Activated T-cell treated with anti-CD3 and anti-CD28 coated beads, Interleukin-2, amount 50 U/mL, for 4 hours (primary cell): ENCODE measurements at regions not wholly inside any gene's neighbourhood (a gene's known extent, or its start where the extent isn't known, plus 50 kb on each side); places are given as distances from the start of the nearest gene placed in this dataset.
"Not testable (repeated sequence)": the region's sequence is repeated elsewhere in the genome, so short reads cannot be mapped to it uniquely, and the experiment has no call there.

Source experiments
- ATAC-seq, 2 donors: fragments of 200-7000 bp; cut with Tn5 transposase; one replicate each; pipeline ENCODE4 v1.10.0; 2021
- DNase-seq: peaks from one replicate; pipeline ENCODE4 v3.0.0-alpha.2; 2020
- H3K27me3 Mint-ChIP-seq: one replicate; pipeline ENCODE4 v1.8.0; 2021; ENCODE audit warnings: low read depth, mixed read lengths
- H3K36me3 Mint-ChIP-seq: one replicate; pipeline ENCODE4 v1.8.0; 2022; ENCODE audit warnings: mixed read lengths; ENCODE audit not compliant: insufficient read depth
- H3K4me1 Mint-ChIP-seq: one replicate; pipeline ENCODE4 v1.8.0; 2021; ENCODE audit warnings: low read depth, mixed read lengths
- H3K4me3 Mint-ChIP-seq: one replicate; pipeline ENCODE4 v1.8.0; 2021; ENCODE audit warnings: mild to moderate bottlenecking, moderate library complexity, mixed read lengths
- H3K9me3 Mint-ChIP-seq: one replicate; pipeline ENCODE4 v1.8.0; 2021; ENCODE audit warnings: mixed read lengths

GRCh38 chr17:21817791-21818364 lies 125.6 kb downstream of the KCNJ18 start:
- Mint-ChIP-seq H3K4me1 (no peaks in the 10 kb centered on the region), H3K36me3 (no peaks in the 10 kb centered on the region), H3K9me3 (peaks cover 8% of the 10 kb centered on the region), H3K4me3 (no peak overlapping the region), H3K27me3 (no peaks in the 10 kb centered on the region)
- no peak for ATAC-seq
- DNase-seq = no peak

DNA sequence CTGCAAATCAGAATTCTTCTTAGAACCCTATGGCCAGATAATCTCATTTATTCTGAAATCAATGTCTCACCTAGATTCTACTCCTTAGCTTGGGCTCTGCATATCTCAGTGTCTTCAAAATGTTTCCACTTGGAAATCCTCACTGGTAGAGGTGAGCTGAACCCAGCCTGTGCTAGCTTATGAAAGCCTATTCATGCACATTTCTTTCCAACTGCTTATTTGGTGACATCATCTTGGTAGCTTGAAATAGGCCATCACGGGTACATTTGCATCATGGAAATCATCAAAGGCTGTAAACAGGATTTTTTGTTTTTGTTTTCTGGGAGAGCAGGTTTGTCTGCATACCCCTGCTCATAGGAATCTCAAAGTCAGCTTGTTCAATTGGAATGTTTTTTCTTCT lies 130.8 kb downstream of the KCNJ18 start:
- DNase-seq = no peak
- Mint-ChIP-seq H3K4me3 (no peak overlapping the region), H3K27me3 (no peaks in the 10 kb centered on the region), H3K4me1 (no peaks in the 10 kb centered on the region), H3K36me3 (no peaks in the 10 kb centered on the region), H3K9me3 (no peaks in the 10 kb centered on the region)
- ATAC-seq = no peak

- Mint-ChIP-seq H3K27me3 (no peaks in the 10 kb centered on the region), H3K4me3 (no peak overlapping the region), H3K9me3 (no peaks in the 10 kb centered on the region), H3K4me1 (no peaks in the 10 kb centered on the region), H3K36me3 (no peaks in the 10 kb centered on the region)
- DNase-seq (no peak), ATAC-seq (no peak)
These were observed 131.3 kb downstream of the KCNJ18 start for GRCh38 chr17:21823643-21824042.

- Mint-ChIP-seq H3K27me3 (peaks cover 5% of the 10 kb centered on the region), H3K4me3 (no peak overlapping the region), H3K36me3 (no peaks in the 10 kb centered on the region), H3K9me3 (peaks cover 14% of the 10 kb centered on the region), H3K4me1 (no peaks in the 10 kb centered on the region)
- DNase-seq = no peak
- ATAC-seq = no peak
These were observed 149.5 kb downstream of the KCNJ18 start for GRCh38 chr17:21841839-21842238.

DNA sequence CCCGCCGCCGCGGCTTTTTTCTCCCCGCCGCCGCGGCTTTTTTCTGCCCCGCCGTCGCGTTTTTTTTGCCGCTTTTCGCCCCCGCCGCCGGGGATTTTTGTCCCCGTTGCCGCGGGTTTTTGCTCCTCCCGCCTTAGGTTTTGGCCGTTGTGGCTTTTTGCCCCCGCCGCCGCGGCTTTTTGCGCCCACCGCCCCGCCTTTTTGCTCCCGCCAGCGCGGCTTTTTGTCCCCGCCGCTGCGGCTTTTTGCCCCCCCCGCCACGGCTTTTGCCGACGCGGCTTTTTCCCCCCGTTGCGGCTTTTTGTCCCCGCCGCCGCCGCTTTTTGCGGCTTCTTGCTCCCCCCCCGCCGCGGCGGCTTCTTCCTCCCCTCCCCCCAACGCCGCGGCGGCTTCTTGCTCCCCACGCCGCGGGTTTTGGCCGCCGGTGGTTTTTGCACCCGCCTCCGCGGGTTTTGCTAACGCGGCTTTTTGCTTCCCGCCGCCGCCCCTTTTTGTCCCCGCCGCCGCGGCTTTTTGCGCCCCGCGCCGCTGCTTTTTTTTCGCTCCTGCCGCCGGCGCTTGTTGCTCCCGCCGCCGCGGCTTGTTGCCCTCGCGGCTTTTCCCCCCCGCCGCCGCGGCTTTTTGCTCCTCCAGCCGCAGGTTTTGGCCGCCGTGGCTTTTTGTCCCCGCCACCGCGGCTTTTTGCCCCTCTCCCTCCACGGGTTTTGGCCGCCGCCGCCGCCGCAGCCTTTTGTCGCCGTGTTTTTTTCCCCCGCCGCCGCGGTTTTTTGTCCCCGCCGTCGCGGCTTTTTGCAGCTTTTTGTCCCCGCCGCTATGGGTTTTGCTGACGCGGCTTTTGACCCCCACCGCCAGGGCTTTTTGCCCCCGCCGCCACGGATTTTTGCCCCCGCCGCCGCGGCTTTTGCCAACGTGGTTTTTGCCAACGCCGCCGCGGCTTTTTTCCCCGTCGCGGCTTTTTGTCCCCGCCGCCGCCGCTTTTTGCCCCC lies 150.3 kb downstream of the KCNJ18 start:
- DNase-seq = no peak
- no peaks in the 10 kb centered on the region for H3K36me3 Mint-ChIP-seq
- H3K4me1 Mint-ChIP-seq = no peaks in the 10 kb centered on the region
- no peak overlapping the region for H3K4me3 Mint-ChIP-seq
- ATAC-seq = no peak
- H3K27me3 Mint-ChIP-seq = peaks cover 5% of the 10 kb centered on the region
- H3K9me3 Mint-ChIP-seq = peaks cover 14% of the 10 kb centered on the region

GRCh38 chr17:21843318-21843865 lies 151.1 kb downstream of the KCNJ18 start:
- Mint-ChIP-seq H3K4me3 (no peak overlapping the region), H3K9me3 (peaks cover 14% of the 10 kb centered on the region), H3K4me1 (no peaks in the 10 kb centered on the region), H3K36me3 (no peaks in the 10 kb centered on the region), H3K27me3 (peaks cover 5% of the 10 kb centered on the region)
- DNase-seq (no peak), ATAC-seq (no peak)

DNA sequence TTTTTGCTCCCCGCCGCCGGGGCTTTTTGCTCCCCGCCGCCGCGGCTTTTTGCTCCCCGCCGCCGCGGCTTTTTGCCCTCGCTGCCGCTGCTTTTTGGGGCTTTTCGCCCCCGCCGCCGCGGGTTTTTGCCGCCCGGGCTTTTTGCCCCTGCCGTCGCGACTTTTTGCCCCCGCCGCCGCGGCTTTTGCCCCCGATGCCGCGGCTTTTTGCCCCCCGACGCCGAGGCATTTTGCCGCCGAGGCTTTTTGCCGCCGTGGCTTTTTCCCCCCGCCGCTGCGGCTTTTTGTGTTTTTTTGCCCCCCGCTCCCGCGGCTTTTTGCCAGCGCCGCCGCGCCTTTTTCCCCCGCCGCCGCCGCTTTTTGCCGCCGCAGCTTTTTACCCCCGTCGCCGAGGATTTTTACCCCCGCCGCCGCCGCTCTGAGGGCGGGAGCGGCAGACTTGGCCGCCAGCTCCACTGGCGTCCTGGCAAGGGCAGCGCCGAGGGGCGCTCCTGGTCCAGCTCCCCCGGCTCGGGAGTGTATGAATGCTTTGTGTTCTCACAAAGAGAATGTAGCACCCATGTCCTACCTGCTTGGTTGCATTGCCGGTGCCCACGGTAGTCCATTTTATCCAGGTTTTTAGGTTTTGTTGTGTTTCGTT lies 151.7 kb downstream of the KCNJ18 start:
- no peaks in the 10 kb centered on the region for H3K4me1 Mint-ChIP-seq
- peaks cover 5% of the 10 kb centered on the region for H3K27me3 Mint-ChIP-seq
- H3K4me3 Mint-ChIP-seq = no peak overlapping the region
- ATAC-seq (no peak), DNase-seq (no peak)
- no peaks in the 10 kb centered on the region for H3K36me3 Mint-ChIP-seq
- H3K9me3 Mint-ChIP-seq = peaks cover 14% of the 10 kb centered on the region

- H3K9me3 Mint-ChIP-seq = peaks cover 15% of the 10 kb centered on the region
- not testable (repeated sequence) for ATAC-seq, DNase-seq, H3K4me3 Mint-ChIP-seq, H3K36me3 Mint-ChIP-seq, H3K27me3 Mint-ChIP-seq, H3K4me1 Mint-ChIP-seq
These were observed 156.2 kb downstream of the KCNJ18 start for GRCh38 chr17:21848510-21848909.

DNA sequence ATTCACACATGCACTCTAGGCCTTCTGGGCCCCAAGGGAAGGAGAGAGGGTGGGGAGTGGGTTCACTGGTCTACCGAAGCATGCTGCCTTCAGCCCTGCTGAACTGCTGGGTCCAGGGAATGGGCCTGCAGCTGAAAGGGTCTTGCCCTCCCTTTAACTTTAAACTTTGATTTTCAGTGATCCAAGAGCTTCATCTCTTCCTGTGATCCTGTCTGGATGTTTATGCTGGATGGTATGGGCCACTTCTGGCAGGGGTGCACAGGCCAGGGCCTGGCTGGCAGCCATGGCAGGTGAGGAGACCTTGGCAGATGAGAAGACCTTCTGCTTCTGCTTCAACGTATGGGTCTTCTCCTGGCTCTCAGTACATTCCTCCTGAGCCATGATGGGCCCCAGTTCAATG lies 156.7 kb downstream of the KCNJ18 start:
- not testable (repeated sequence) for H3K27me3 Mint-ChIP-seq, ATAC-seq, DNase-seq, H3K36me3 Mint-ChIP-seq, H3K4me1 Mint-ChIP-seq, H3K4me3 Mint-ChIP-seq
- H3K9me3 Mint-ChIP-seq = peaks cover 15% of the 10 kb centered on the region

GRCh38 chr17:21850614-21851013 lies 158.3 kb downstream of the KCNJ18 start:
- H3K4me1 Mint-ChIP-seq, DNase-seq, H3K36me3 Mint-ChIP-seq, H3K27me3 Mint-ChIP-seq, H3K9me3 Mint-ChIP-seq, H3K4me3 Mint-ChIP-seq, ATAC-seq: not testable (repeated sequence)
